Breast epithelium (tissue), 3 donors: ENCODE measurements at regions not wholly inside any gene's neighbourhood (a gene's known extent, or its start where the extent isn't known, plus 50 kb on each side); places are given as distances from the start of the nearest gene placed in this dataset.

Source experiments
- POLR2A ChIP-seq: fragments of 450-650 bp; IDR thresholded peaks from one replicate; pipeline ENCODE4 v1.6.1; 2016; ENCODE audit warnings: antibody characterized with exemption, mild to moderate bottlenecking, moderate library complexity
- POLR2AphosphoS5 ChIP-seq, 3 donors: sonication (generic); formaldehyde crosslinking; IDR thresholded peaks; one replicate each; pipeline ENCODE4 v1.6.1; 2017; ENCODE audit warnings: antibody characterized with exemption in 3 of 3
- TF ChIP-seq, protein P1 (sequence below), 3 donors: fragments of 450-650 bp; IDR thresholded peaks; one replicate each; pipeline ENCODE4 v1.5.1; 2016 to 2017; ENCODE audit warnings: antibody characterized with exemption in 3 of 3, mild to moderate bottlenecking in 3 of 3, moderate library complexity in 3 of 3

DNA sequence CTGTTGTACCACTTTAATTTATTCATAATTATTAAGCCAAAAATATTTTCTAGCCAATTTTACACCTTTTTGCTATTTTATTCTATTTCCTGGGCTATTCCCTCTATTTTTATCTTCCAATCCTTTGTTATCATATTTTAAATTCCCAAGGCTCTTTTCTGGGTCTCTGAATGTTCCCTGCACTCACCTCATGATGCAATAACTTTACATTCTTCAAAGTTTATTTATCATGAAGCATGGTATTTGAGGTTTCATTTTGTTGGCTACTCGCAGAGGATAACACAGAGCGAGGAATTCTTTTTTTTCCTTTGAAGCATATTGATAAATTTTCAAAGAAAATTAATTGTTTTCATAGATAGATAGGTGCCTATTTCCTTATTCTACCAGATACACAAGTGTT is 489.8 kb upstream of the TMPRSS15 start:
- TF ChIP-seq, protein P1, sequence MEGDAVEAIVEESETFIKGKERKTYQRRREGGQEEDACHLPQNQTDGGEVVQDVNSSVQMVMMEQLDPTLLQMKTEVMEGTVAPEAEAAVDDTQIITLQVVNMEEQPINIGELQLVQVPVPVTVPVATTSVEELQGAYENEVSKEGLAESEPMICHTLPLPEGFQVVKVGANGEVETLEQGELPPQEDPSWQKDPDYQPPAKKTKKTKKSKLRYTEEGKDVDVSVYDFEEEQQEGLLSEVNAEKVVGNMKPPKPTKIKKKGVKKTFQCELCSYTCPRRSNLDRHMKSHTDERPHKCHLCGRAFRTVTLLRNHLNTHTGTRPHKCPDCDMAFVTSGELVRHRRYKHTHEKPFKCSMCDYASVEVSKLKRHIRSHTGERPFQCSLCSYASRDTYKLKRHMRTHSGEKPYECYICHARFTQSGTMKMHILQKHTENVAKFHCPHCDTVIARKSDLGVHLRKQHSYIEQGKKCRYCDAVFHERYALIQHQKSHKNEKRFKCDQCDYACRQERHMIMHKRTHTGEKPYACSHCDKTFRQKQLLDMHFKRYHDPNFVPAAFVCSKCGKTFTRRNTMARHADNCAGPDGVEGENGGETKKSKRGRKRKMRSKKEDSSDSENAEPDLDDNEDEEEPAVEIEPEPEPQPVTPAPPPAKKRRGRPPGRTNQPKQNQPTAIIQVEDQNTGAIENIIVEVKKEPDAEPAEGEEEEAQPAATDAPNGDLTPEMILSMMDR (IDR thresholded peaks at IDR 0.05), result no peak
- TF ChIP-seq POLR2A, result no peak
- TF ChIP-seq POLR2AphosphoS5 (IDR thresholded peaks at IDR 0.05), result no peak
